Caco-2 (cell line): ENCODE measurements at regions not wholly inside any gene's neighbourhood (a gene's known extent, or its start where the extent isn't known, plus 50 kb on each side); places are given as distances from the start of the nearest gene placed in this dataset.

ENCODE experiments used
- BruUV-seq: library from RNA; stranded (reverse); fragments of 400-500 nt; replicated peaks from 2 replicates; lab custom pipeline; 2021; lab: Mats Ljungman, UMichigan
- CTCF ChIA-PET: fragments of 300-600 bp; sonication (Branson Sonifier 250); formaldehyde crosslinking; loops from one replicate; lab custom pipeline; 2022; ENCODE audit warnings: antibody characterized with exemption; lab: Charles Lee
- POLR2A ChIA-PET: fragments of 300-600 bp; sonication (Branson Sonifier 250); formaldehyde crosslinking; loops from one replicate; lab custom pipeline; 2022; ENCODE audit warnings: antibody characterized with exemption; lab: Charles Lee
- DNase-seq, 2 experiments: peaks; one replicate each; pipeline versions ENCODE4 v3.0.0 to v3.0.0-alpha.2; 2020 to 2022
- H3K27me3 ChIP-seq: replicated peaks from 2 replicates; pipeline ENCODE4 v1.6.0; 2011; ENCODE audit warnings: low read length; ENCODE audit not compliant: control insufficient read depth, insufficient read depth
- H3K36me3 ChIP-seq: 2 replicates; pipeline ENCODE4 v1.5.1; 2011; ENCODE audit warnings: low read length; ENCODE audit not compliant: control insufficient read depth, insufficient read depth
- H3K4me1 ChIP-seq: fragments of 250-450 bp; sonication (Bioruptor Pico); 2 replicates; pipeline ENCODE4 v1.5.1; 2020; ENCODE audit warnings: mild to moderate bottlenecking
- H3K4me3 ChIP-seq: 2 replicates; pipeline ENCODE4 v1.5.1; 2011; ENCODE audit warnings: low read depth, mild to moderate bottlenecking, control low read depth, low read length
- H3K9me3 ChIP-seq: fragments of 250-450 bp; sonication (Bioruptor Pico); 2 replicates; pipeline ENCODE4 v1.5.1; 2020; ENCODE audit warnings: mild to moderate bottlenecking, moderate library complexity
- H3K27ac Mint-ChIP-seq: one replicate; pipeline ENCODE4 v1.8.0; 2022; ENCODE audit warnings: mixed read lengths; ENCODE audit not compliant: unreplicated experiment
- H3K27me3 Mint-ChIP-seq: one replicate; pipeline ENCODE4 v1.8.0; 2022; ENCODE audit warnings: mixed read lengths; ENCODE audit not compliant: insufficient read depth, unreplicated experiment
- H3K36me3 Mint-ChIP-seq: one replicate; pipeline ENCODE4 v1.8.0; 2022; ENCODE audit warnings: mild to moderate bottlenecking, mixed read lengths; ENCODE audit not compliant: insufficient read depth, unreplicated experiment
- H3K4me1 Mint-ChIP-seq: one replicate; pipeline ENCODE4 v1.8.0; 2022; ENCODE audit warnings: low read depth, mixed read lengths; ENCODE audit not compliant: unreplicated experiment
- H3K4me3 Mint-ChIP-seq: one replicate; pipeline ENCODE4 v1.8.0; 2022; ENCODE audit warnings: mild to moderate bottlenecking, moderate library complexity, mixed read lengths; ENCODE audit not compliant: unreplicated experiment
- H3K9me3 Mint-ChIP-seq: one replicate; pipeline ENCODE4 v1.8.0; 2022; ENCODE audit warnings: mixed read lengths; ENCODE audit not compliant: unreplicated experiment
- intact Hi-C: fragments of 100-400 bp; cut with micrococcal nuclease; formaldehyde crosslinking; loops from one replicate; pipeline ENCODE4 v1.10.0; 2022; ENCODE audit not compliant: unreplicated experiment
- TF ChIP-seq, protein P1 (sequence below), 2 experiments: fragments of 200-600 bp in 1 of 2; IDR thresholded peaks; 1 replicate in 1 of 2; 2 replicates in 1 of 2; pipeline versions ENCODE4 v1.5.1 to v1.8.0; 2011 to 2022; ENCODE audit warnings: antibody characterized with exemption in 1 of 2, control low read depth in 1 of 2, inconsistent platforms in 1 of 2, low read depth in 1 of 2, low read length in 1 of 2, mild to moderate bottlenecking in 1 of 2, moderate library complexity in 1 of 2; ENCODE audit not compliant: insufficient read depth in 1 of 2, severe bottlenecking in 1 of 2, unreplicated experiment in 1 of 2

DNA sequence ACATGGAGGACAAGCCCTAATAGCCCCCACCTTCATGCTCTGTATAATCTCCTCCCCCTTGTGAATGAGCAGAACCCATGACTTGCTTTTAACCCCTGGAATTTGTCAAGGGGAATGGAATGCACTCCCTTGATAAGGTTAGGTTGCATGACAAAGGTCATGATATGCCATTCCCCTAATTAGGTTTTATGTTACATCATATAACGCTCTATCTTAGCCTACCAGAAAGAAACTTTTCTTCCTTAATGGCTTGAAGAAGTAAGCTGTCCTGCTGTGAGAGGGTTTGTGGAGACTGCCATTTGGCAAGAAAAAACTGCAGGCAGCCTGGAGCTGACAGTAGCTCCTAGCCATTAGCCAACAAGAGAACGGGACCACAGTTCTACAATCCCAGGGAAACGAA lies 399.8 kb upstream of the MAD2L1 start:
- TF ChIP-seq, protein P1, sequence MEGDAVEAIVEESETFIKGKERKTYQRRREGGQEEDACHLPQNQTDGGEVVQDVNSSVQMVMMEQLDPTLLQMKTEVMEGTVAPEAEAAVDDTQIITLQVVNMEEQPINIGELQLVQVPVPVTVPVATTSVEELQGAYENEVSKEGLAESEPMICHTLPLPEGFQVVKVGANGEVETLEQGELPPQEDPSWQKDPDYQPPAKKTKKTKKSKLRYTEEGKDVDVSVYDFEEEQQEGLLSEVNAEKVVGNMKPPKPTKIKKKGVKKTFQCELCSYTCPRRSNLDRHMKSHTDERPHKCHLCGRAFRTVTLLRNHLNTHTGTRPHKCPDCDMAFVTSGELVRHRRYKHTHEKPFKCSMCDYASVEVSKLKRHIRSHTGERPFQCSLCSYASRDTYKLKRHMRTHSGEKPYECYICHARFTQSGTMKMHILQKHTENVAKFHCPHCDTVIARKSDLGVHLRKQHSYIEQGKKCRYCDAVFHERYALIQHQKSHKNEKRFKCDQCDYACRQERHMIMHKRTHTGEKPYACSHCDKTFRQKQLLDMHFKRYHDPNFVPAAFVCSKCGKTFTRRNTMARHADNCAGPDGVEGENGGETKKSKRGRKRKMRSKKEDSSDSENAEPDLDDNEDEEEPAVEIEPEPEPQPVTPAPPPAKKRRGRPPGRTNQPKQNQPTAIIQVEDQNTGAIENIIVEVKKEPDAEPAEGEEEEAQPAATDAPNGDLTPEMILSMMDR (IDR thresholded peaks at IDR 0.05; ENCODE audit: insufficient read depth in 1 of 2, low read depth in 1 of 2, low read length in 1 of 2, severe bottlenecking in 1 of 2, unreplicated experiment in 1 of 2) = no peak
- no peak overlapping the region for H3K4me3 ChIP-seq
- no peaks in the 10 kb centered on the region for H3K27me3 ChIP-seq
- peaks cover 6% of the 10 kb centered on the region for H3K4me1 Mint-ChIP-seq
- no peaks in the 10 kb centered on the region for H3K9me3 ChIP-seq
- intact Hi-C loops = no loop called here
- POLR2A ChIA-PET = no interaction called here
- H3K9me3 Mint-ChIP-seq = peaks cover 11% of the 10 kb centered on the region
- CTCF ChIA-PET = no interaction called here
- H3K27ac Mint-ChIP-seq = no peak overlapping the region
- no peak overlapping the region for H3K4me3 Mint-ChIP-seq
- no TSS peak for BruUV-seq
- no peaks in the 10 kb centered on the region for H3K4me1 ChIP-seq
- peaks cover 2% of the 10 kb centered on the region for H3K27me3 Mint-ChIP-seq
- no peak for DNase-seq
- H3K36me3 Mint-ChIP-seq = no peaks in the 10 kb centered on the region
- H3K36me3 ChIP-seq = no peaks in the 10 kb centered on the region

DNA sequence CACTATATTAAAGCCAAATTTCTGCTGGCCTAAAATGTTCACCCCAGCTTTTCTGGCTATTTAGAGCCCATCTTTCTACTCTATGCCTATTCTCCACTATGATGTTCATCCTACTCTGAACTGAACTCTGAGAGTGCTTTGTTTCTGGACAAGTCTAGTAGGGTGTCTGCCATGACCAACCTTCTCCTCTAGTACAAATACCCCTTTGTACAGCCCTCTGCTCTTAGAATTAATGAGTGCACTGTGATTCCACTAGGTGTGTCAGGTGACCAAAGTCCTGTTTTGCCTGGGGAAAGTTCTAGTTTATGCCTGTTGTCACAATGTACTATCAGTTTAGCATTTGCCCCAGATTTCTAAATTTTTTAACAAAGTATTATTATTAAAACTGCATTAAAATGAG lies 388.1 kb upstream of the MAD2L1 start:
- ChIA-PET POLR2A (no interaction called here), CTCF (no interaction called here)
- H3K27me3 Mint-ChIP-seq = peaks cover 2% of the 10 kb centered on the region
- Histone ChIP-seq H3K4me3 (no peak overlapping the region), H3K36me3 (no peaks in the 10 kb centered on the region), H3K4me1 (no peaks in the 10 kb centered on the region), H3K27me3 (no peaks in the 10 kb centered on the region), H3K9me3 (no peaks in the 10 kb centered on the region)
- H3K27ac Mint-ChIP-seq = no peak overlapping the region
- intact Hi-C loops = no loop called here
- no peaks in the 10 kb centered on the region for H3K9me3 Mint-ChIP-seq
- no peaks in the 10 kb centered on the region for H3K36me3 Mint-ChIP-seq
- no peak overlapping the region for H3K4me3 Mint-ChIP-seq
- no peak for DNase-seq
- TF ChIP-seq, protein P1 (IDR thresholded peaks at IDR 0.05; ENCODE audit: insufficient read depth in 1 of 2, low read depth in 1 of 2, low read length in 1 of 2, severe bottlenecking in 1 of 2, unreplicated experiment in 1 of 2) = no peak
- H3K4me1 Mint-ChIP-seq = no peaks in the 10 kb centered on the region
- BruUV-seq = no TSS peak

DNA sequence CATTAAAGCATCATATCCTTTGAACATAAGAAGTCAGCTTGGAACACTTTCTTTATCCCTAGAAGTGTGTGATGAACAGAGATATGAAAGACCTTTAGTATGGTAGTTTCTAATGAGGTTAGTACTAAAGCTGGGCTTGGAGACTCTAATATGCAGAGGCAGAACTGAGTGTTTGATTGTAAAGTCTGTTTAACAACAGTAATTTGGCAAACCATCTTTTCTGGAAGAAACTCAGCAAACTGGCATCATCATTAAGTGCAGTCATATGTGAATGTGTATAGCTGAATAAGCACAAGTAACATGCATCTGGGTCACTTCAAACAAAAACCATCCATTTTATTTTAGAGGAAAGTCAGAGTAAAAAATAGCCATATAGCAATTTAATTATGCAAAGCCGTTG lies 385.9 kb upstream of the MAD2L1 start:
- CTCF ChIA-PET = no interaction called here
- Mint-ChIP-seq H3K4me3 (no peak overlapping the region), H3K27me3 (no peaks in the 10 kb centered on the region), H3K27ac (no peak overlapping the region), H3K9me3 (no peaks in the 10 kb centered on the region), H3K36me3 (no peaks in the 10 kb centered on the region), H3K4me1 (no peaks in the 10 kb centered on the region)
- Histone ChIP-seq H3K4me1 (no peaks in the 10 kb centered on the region), H3K36me3 (no peaks in the 10 kb centered on the region), H3K27me3 (no peaks in the 10 kb centered on the region), H3K4me3 (no peak overlapping the region), H3K9me3 (no peaks in the 10 kb centered on the region)
- TF ChIP-seq, protein P1 (IDR thresholded peaks at IDR 0.05; ENCODE audit: insufficient read depth in 1 of 2, low read depth in 1 of 2, low read length in 1 of 2, severe bottlenecking in 1 of 2, unreplicated experiment in 1 of 2) = no peak
- no peak for DNase-seq
- intact Hi-C loops = no loop called here
- no TSS peak for BruUV-seq
- POLR2A ChIA-PET = no interaction called here
